GM23338 (cell line): ENCODE measurements at regions not wholly inside any gene's neighbourhood (a gene's known extent, or its start where the extent isn't known, plus 50 kb on each side); places are given as distances from the start of the nearest gene placed in this dataset.

ENCODE experiments used
- ATAC-seq: fragments of 200-7000 bp; cut with Tn5 transposase; 3 replicates; pipeline ENCODE4 v1.9.1; 2020
- DNase-seq: peaks from one replicate; pipeline ENCODE4 v3.0.0-alpha.2; 2015; ENCODE audit warnings: low spot score
- H2AFZ ChIP-seq: fragments of 200-600 bp; sonication (generic); 2 replicates; pipeline ENCODE4 v1.8.0; 2016; ENCODE audit warnings: antibody characterized with exemption, mild to moderate bottlenecking, moderate library complexity
- H3F3A ChIP-seq: fragments of 200-600 bp; sonication (generic); replicated peaks from 2 replicates; pipeline ENCODE4 v1.8.0; 2017; ENCODE audit warnings: antibody characterized with exemption, mixed run types, low read depth
- H3K27ac ChIP-seq: fragments of 200-600 bp; sonication (generic); 2 replicates; pipeline ENCODE4 v1.6.1; 2016; ENCODE audit warnings: low read depth
- H3K27me3 ChIP-seq: fragments of 200-600 bp; sonication (generic); 2 replicates; pipeline ENCODE4 v1.8.0; 2016; ENCODE audit warnings: mild to moderate bottlenecking, mixed run types, moderate library complexity; ENCODE audit not compliant: insufficient read depth
- H3K36me3 ChIP-seq: fragments of 200-600 bp; sonication (generic); 2 replicates; pipeline ENCODE4 v1.8.0; 2016; ENCODE audit warnings: mild to moderate bottlenecking; ENCODE audit not compliant: insufficient read depth
- H3K4me1 ChIP-seq: fragments of 200-600 bp; sonication (generic); 2 replicates; pipeline ENCODE4 v1.8.0; 2016; ENCODE audit warnings: mild to moderate bottlenecking, moderate library complexity; ENCODE audit not compliant: insufficient read depth
- H3K4me2 ChIP-seq: fragments of 200-600 bp; sonication (generic); 2 replicates; pipeline ENCODE4 v1.7.1; 2017; ENCODE audit warnings: mixed run types
- H3K4me3 ChIP-seq: fragments of 200-600 bp; sonication (generic); 2 replicates; pipeline ENCODE4 v1.6.1; 2016; ENCODE audit warnings: mixed run types
- H3K79me2 ChIP-seq: fragments of 200-600 bp; sonication (generic); replicated peaks from 2 replicates; pipeline ENCODE4 v1.8.0; 2017; ENCODE audit warnings: mild to moderate bottlenecking; ENCODE audit not compliant: insufficient read depth
- H3K9me2 ChIP-seq: fragments of 200-600 bp; sonication (generic); 2 replicates; pipeline ENCODE4 v1.8.0; 2017; ENCODE audit not compliant: insufficient read depth
- H4K20me1 ChIP-seq: fragments of 200-600 bp; sonication (generic); replicated peaks from 2 replicates; pipeline ENCODE4 v1.8.0; 2017; ENCODE audit warnings: mild to moderate bottlenecking; ENCODE audit not compliant: insufficient read depth
- H3K27ac Mint-ChIP-seq: 2 replicates; pipeline ENCODE4 v1.8.0; 2020; ENCODE audit warnings: inconsistent platforms, mild to moderate bottlenecking, moderate library complexity, mixed read lengths
- H3K27me3 Mint-ChIP-seq: 3 replicates; pipeline ENCODE4 v1.8.0; 2022; ENCODE audit warnings: low read depth, mild to moderate bottlenecking, moderate library complexity, mixed read lengths, inconsistent platforms; ENCODE audit not compliant: insufficient read depth, poor library complexity
- H3K36me3 Mint-ChIP-seq: 3 replicates; pipeline ENCODE4 v1.8.0; 2021; ENCODE audit warnings: low read depth, mild to moderate bottlenecking, inconsistent platforms, moderate library complexity, mixed read lengths
- H3K4me1 Mint-ChIP-seq: 3 replicates; pipeline ENCODE4 v1.8.0; 2020; ENCODE audit warnings: mild to moderate bottlenecking, inconsistent platforms, mixed read lengths
- H3K4me3 Mint-ChIP-seq: 3 replicates; pipeline ENCODE4 v1.8.0; 2021; ENCODE audit warnings: moderate library complexity, mild to moderate bottlenecking, inconsistent platforms, mixed read lengths
- H3K9me3 Mint-ChIP-seq: 3 replicates; pipeline ENCODE4 v1.8.0; 2020; ENCODE audit warnings: moderate library complexity, mild to moderate bottlenecking, inconsistent platforms, mixed read lengths
- CREB1 ChIP-seq: fragments of 250-450 bp; sonication (Bioruptor Pico); IDR thresholded peaks from 2 replicates; pipeline ENCODE4 v1.5.0; 2020; ENCODE audit warnings: low read depth, mild to moderate bottlenecking, moderate library complexity
- CTCF ChIP-seq, 2 experiments: fragments of 200-600 bp in 1 of 2; sonication (generic) in 1 of 2; conservative IDR thresholded peaks; 2 replicates each; pipeline versions ENCODE4 v1.5.1 to v1.6.1; 2016 to 2017; ENCODE audit warnings: antibody characterized with exemption in 2 of 2, low read depth in 2 of 2, mild to moderate bottlenecking in 2 of 2, moderate library complexity in 1 of 2
- ETS1 ChIP-seq: IDR thresholded peaks from 2 replicates; pipeline ENCODE4 v1.6.1; 2016; ENCODE audit warnings: antibody characterized with exemption
- EZH2 ChIP-seq: fragments of 200-600 bp; sonication (generic); IDR thresholded peaks from one replicate; pipeline ENCODE4 v1.8.0; 2017; ENCODE audit warnings: antibody characterized with exemption, mild to moderate bottlenecking, low read depth; ENCODE audit not compliant: unreplicated experiment
- JUNB ChIP-seq: IDR thresholded peaks from one replicate; pipeline ENCODE4 v1.6.1; 2016; ENCODE audit warnings: antibody characterized with exemption; ENCODE audit not compliant: unreplicated experiment
- NANOG ChIP-seq: IDR thresholded peaks from 2 replicates; pipeline ENCODE4 v1.6.1; 2016; ENCODE audit warnings: antibody characterized with exemption, borderline replicate concordance
- POLR2AphosphoS5 ChIP-seq: IDR thresholded peaks from 2 replicates; pipeline ENCODE4 v1.6.1; 2016; ENCODE audit warnings: antibody characterized with exemption, low read depth
- REST ChIP-seq: IDR thresholded peaks from one replicate; pipeline ENCODE4 v1.6.1; 2018; ENCODE audit warnings: antibody characterized with exemption; ENCODE audit not compliant: unreplicated experiment
- STAT1 ChIP-seq: IDR thresholded peaks from one replicate; pipeline ENCODE4 v1.6.1; 2016; ENCODE audit warnings: antibody characterized with exemption; ENCODE audit not compliant: unreplicated experiment
- ZNF114 ChIP-seq: fragments of 250-450 bp; sonication (Bioruptor Pico); IDR thresholded peaks from 2 replicates; pipeline ENCODE4 v1.5.0; 2020; ENCODE audit warnings: mild to moderate bottlenecking, moderate library complexity
- ZNF331 ChIP-seq: fragments of 250-450 bp; sonication (Bioruptor Pico); IDR thresholded peaks from 2 replicates; pipeline ENCODE4 v1.5.0; 2020; ENCODE audit warnings: low read depth, mild to moderate bottlenecking, moderate library complexity
- ZNF462 ChIP-seq: fragments of 250-450 bp; sonication (Bioruptor Pico); IDR thresholded peaks from 2 replicates; pipeline ENCODE4 v1.5.0; 2020; ENCODE audit warnings: mild to moderate bottlenecking, moderate library complexity

GRCh38 chr3:19808834-19809233, 125.2 kb downstream of the EFHB start (continued):
- TF ChIP-seq ETS1: no peak
- TF ChIP-seq POLR2AphosphoS5: no peak
- no peak for TF ChIP-seq NANOG

- peaks cover 38% of the 10 kb centered on the region for H3K36me3 Mint-ChIP-seq
- peaks cover 3% of the 10 kb centered on the region for H3K27me3 Mint-ChIP-seq
- Histone ChIP-seq H3K4me3 (no peak overlapping the region), H3K36me3 (no peaks in the 10 kb centered on the region), H2AFZ (no peak overlapping the region), H3K27me3 (no peaks in the 10 kb centered on the region), H4K20me1 (no peaks in the 10 kb centered on the region), H3K27ac (no peak overlapping the region), H3K4me2 (no peak overlapping the region), H3K4me1 (no peaks in the 10 kb centered on the region), H3K9me2 (no peaks in the 10 kb centered on the region), H3K79me2 (no peaks in the 10 kb centered on the region), H3F3A (no peaks in the 10 kb centered on the region)
- H3K9me3 Mint-ChIP-seq: peaks cover 48% of the 10 kb centered on the region
- H3K4me3 Mint-ChIP-seq: no peak overlapping the region
- H3K4me1 Mint-ChIP-seq: no peaks in the 10 kb centered on the region
- DNase-seq: no peak
- no peak overlapping the region for H3K27ac Mint-ChIP-seq
- ATAC-seq: no peak
- TF ChIP-seq EZH2: no peak
- TF ChIP-seq ZNF331 (CRISPR knock-in tag): no peak
- TF ChIP-seq ZNF462 (CRISPR knock-in tag): no peak
- TF ChIP-seq POLR2AphosphoS5: no peak
- no peak for TF ChIP-seq CREB1 (CRISPR knock-in tag)
- TF ChIP-seq REST: no peak
- TF ChIP-seq ETS1: no peak
- no peak for TF ChIP-seq ZNF114 (CRISPR knock-in tag)
- no peak for TF ChIP-seq CTCF (conservative IDR thresholded peaks at IDR 0.05; ENCODE audit: low read depth in 2 of 2)
- TF ChIP-seq JUNB: no peak
- TF ChIP-seq STAT1: no peak
- TF ChIP-seq NANOG: no peak
Measured at GRCh38 chr3:19799887-19800286, 134.1 kb downstream of the EFHB start.
